ENCODE measurements at regions not wholly inside any gene's neighbourhood (a gene's known extent, or its start where the extent isn't known, plus 50 kb on each side); places are given as distances from the start of the nearest gene placed in this dataset.

DNA sequence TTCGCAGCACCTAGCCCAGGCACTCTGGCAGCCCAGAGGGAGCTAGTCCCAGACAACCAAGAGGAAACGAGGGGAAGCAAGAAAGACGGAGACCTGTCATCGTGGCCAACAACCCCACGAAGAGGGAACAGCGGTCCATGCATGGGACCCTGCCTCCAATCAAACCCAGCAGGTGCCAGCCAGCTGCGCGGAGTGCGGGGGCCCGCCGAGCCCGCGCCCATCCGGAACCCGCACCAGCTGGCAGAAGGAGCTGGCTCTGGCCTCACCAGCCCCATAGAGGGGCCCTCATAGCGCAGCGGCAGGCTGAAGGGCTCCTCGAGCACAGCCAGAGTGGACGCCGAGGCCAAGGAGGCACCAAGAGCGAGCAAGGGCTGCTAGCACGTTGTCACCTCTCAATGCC lies 332.4 kb upstream of the MAGEB18 start:
- TF ChIP-seq, protein P1, sequence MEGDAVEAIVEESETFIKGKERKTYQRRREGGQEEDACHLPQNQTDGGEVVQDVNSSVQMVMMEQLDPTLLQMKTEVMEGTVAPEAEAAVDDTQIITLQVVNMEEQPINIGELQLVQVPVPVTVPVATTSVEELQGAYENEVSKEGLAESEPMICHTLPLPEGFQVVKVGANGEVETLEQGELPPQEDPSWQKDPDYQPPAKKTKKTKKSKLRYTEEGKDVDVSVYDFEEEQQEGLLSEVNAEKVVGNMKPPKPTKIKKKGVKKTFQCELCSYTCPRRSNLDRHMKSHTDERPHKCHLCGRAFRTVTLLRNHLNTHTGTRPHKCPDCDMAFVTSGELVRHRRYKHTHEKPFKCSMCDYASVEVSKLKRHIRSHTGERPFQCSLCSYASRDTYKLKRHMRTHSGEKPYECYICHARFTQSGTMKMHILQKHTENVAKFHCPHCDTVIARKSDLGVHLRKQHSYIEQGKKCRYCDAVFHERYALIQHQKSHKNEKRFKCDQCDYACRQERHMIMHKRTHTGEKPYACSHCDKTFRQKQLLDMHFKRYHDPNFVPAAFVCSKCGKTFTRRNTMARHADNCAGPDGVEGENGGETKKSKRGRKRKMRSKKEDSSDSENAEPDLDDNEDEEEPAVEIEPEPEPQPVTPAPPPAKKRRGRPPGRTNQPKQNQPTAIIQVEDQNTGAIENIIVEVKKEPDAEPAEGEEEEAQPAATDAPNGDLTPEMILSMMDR (IDR thresholded peaks at IDR 0.05; ENCODE audit: low read depth, low read length): no peak
- DNase-seq (ENCODE audit: extremely low read depth, low read depth): no peak

DNA sequence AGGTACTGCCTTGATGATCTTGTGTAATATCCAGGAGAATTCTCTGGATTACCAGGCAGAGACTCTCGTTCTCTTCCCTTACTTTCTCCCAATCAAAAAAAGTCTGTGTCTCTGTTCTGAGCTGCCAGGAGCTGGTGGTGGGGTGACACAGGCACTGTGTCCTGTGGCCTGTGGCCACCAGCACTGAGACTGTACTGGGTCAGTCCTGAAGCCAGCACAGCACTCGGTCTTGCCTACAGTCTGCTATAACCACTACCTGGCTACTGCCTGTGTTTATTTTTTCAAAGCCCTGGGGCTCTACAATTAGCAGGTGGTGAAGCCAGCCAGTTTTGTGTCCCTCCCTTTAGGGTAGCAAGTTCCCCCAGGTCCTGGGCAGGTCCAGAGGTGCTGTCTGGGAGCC lies 331.1 kb upstream of the MAGEB18 start:
- DNase-seq (ENCODE audit: extremely low read depth, low read depth): no peak
- TF ChIP-seq, protein P1 (IDR thresholded peaks at IDR 0.05; ENCODE audit: low read depth, low read length): no peak

DNA sequence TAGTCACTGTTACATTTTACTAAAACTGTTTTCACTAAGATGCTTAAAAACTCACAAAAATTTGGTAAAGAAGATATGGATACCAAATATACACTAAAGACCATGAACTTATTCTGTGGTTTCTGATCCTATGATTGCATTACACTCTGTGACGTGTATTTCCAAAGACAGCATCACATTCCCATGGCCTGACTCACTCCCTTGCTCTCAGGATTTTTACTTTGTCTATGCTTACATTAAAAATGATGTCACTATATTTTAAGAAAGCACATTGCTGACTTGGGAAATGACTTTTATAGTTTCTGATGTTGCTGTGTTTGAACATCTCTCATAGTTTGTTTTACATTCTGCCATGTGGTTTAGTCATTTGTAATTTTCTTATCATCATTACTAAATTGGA lies 327.9 kb upstream of the MAGEB18 start:
- TF ChIP-seq, protein P1 (IDR thresholded peaks at IDR 0.05; ENCODE audit: low read depth, low read length): no peak
- DNase-seq (ENCODE audit: extremely low read depth, low read depth): no peak

DNA sequence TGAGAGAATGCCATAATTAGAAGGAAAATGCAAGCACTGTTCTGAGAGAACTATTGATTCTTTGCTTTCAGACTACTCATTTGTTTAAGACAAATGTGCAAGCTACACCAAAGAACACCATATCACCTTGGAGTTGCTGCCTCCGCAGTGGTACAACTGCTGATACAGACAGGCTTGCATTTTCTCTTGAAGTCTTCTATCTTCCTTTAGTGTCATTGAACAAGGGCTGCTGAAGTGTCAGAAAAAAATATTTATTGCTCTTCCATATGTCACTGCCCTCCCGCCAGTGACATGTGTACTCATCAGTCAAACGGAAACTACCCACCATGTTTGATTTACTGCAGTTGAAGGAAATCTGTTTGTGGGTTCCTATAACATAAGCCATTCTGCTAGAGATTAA lies 318.3 kb upstream of the MAGEB18 start:
- TF ChIP-seq, protein P1 (IDR thresholded peaks at IDR 0.05; ENCODE audit: low read depth, low read length): no peak
- no peak for DNase-seq (ENCODE audit: extremely low read depth, low read depth)

DNA sequence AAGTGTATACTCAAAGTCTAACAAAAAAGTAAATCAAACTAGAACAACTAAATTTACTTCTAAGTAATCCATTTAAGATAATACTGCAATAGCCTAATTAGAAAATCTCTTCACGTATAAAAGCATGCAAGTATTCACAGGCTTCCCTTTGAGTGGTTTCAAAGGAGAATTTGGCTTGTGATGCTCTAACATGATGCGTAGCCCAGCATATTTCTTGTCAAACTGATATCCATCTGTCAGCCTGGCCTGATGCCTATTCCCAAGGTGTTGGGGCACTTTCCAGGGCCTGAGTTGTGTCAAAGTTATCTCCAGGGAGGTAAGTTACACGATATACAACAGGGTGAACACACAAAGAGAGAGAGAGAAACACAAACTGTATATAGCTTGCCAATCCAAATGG lies 287.0 kb upstream of the MAGEB18 start:
- TF ChIP-seq, protein P1 (IDR thresholded peaks at IDR 0.05; ENCODE audit: low read depth, low read length): no peak
- DNase-seq (ENCODE audit: extremely low read depth, low read depth): no peak

DNA sequence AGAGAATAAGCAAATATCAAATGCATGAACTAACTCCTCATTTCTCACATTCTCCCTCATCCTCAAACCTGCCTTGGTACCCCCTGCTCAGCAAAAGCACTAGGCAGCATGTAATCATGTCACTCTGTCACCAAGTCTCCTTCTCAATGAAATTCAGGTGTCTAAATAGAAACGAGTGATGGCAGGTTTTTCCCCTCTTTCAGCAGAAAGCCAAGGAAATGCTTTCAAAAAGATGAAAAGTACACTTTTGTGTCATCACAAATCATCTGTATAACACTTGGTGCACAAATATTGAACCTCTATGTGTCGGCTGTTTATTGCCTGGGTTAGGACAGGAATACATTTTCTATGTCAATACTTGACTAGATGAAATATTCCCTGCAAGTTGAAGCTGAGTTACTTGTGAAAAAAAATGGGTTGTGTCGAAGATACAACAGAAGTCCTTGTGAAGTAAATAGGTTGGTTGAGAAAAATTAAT lies 285.1 kb upstream of the MAGEB18 start:
- no peak for DNase-seq (ENCODE audit: extremely low read depth, low read depth)
- TF ChIP-seq, protein P1 (IDR thresholded peaks at IDR 0.05; ENCODE audit: low read depth, low read length): no peak

DNA sequence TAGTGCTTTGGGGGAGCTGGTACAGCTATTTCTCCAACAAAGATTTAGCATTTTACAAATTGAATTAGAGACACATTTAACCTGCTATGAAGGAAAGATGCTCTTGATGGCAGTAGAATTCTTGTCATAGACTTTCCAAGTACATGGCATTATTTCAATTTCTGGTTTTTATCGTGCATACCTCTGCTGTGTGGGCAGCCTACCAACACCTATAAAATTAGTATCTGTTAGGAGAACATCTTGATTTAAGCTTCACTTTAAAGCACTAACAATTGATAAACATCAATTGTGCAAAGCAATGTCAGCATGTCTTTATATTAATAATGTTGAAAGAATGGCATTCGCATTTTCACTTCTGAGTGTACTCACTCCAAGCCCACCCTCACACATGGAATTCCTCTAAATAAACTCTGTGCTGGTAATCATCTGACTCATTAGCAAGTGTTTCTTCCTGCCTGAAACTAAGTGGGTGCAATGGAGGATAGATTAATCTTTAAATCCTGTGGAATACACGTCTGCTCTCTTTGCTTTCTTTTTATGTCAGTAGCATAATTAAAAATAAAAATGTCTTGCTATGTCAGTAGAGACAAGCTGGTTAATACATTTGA lies 279.8 kb upstream of the MAGEB18 start:
- TF ChIP-seq, protein P1 (IDR thresholded peaks at IDR 0.05; ENCODE audit: low read depth, low read length): no peak
- no peak for DNase-seq (ENCODE audit: extremely low read depth, low read depth)
